HCT116 (cell line): ENCODE measurements at regions not wholly inside any gene's neighbourhood (a gene's known extent, or its start where the extent isn't known, plus 50 kb on each side); places are given as distances from the start of the nearest gene placed in this dataset.

ENCODE experiments used
- ATAC-seq: fragments of 200-7000 bp; cut with Tn5 transposase; 2 replicates; pipeline ENCODE4 v1.9.1; 2020; ENCODE audit warnings: mild to moderate bottlenecking, moderate library complexity
- BruUV-seq: library from RNA; stranded (reverse); fragments of 400-500 nt; replicated peaks from 2 replicates; lab custom pipeline; 2021; lab: Mats Ljungman, UMichigan
- CTCF ChIA-PET: fragments of 300-600 bp; sonication (Branson Sonifier 250); formaldehyde crosslinking; loops from one replicate; lab custom pipeline; 2021; ENCODE audit warnings: antibody characterized with exemption; lab: Charles Lee
- POLR2A ChIA-PET: fragments of 300-600, 350-600 bp; sonication (Branson Sonifier 250); formaldehyde crosslinking; loops from one replicate; lab custom pipeline; 2021; ENCODE audit warnings: antibody characterized with exemption; lab: Charles Lee
- RAD21 ChIA-PET, 2 experiments: fragments of 300-600 bp; sonication (Branson Sonifier 250); formaldehyde crosslinking; loops; one replicate each; lab custom pipeline; 2023; ENCODE audit warnings: low total read pairs in 2 of 2; ENCODE audit not compliant: uncharacterized antibody in 2 of 2, unreplicated experiment in 2 of 2, low non-redundant PET in 1 of 2; lab: Charles Lee
- DNase-seq: peaks from one replicate; pipeline ENCODE4 v3.0.0-alpha.2; 2010; ENCODE audit warnings: low read depth, low spot score
- H2AFZ ChIP-seq: fragments of 200-600 bp; shearing (Covaris generic), sonication (generic); 2 replicates; pipeline ENCODE4 v1.6.1; 2017; ENCODE audit warnings: low read depth, mixed run types, mixed read lengths, antibody characterized with exemption, low read length; ENCODE audit not compliant: poor library complexity, severe bottlenecking
- H3K27ac ChIP-seq: 2 replicates; pipeline ENCODE4 v1.5.1; 2012; ENCODE audit warnings: low read depth, low read length
- H3K27me3 ChIP-seq: fragments of 200-600 bp; sonication (generic); 2 replicates; pipeline ENCODE4 v1.6.1; 2016; ENCODE audit warnings: mixed run types, low read length, mixed read lengths; ENCODE audit not compliant: insufficient read depth
- H3K36me3 ChIP-seq, 2 experiments: fragments of 200-500 bp in 1 of 2; fragments of 200-600 bp in 1 of 2; sonication (Bioruptor generic) in 1 of 2; sonication (generic) in 1 of 2; 2 replicates each; pipeline versions ENCODE4 v1.5.1 to v1.6.1; 2014 to 2016; ENCODE audit warnings: low read length in 2 of 2, inconsistent platforms in 1 of 2, mixed read lengths in 1 of 2, mixed run types in 1 of 2; ENCODE audit not compliant: insufficient read depth in 2 of 2, control insufficient read depth in 1 of 2
- H3K4me1 ChIP-seq, 2 experiments: fragments of 200-600 bp in 1 of 2; sonication (generic) in 1 of 2; 2 replicates each; pipeline versions ENCODE4 v1.5.1 to v1.6.1; 2012 to 2017; ENCODE audit warnings: low read length in 2 of 2, inconsistent platforms in 1 of 2, mild to moderate bottlenecking in 1 of 2, mixed read lengths in 1 of 2, mixed run types in 1 of 2, moderate library complexity in 1 of 2; ENCODE audit not compliant: insufficient read depth in 2 of 2, control insufficient read depth in 1 of 2
- H3K4me2 ChIP-seq: fragments of 200-600 bp; sonication (generic); 2 replicates; pipeline ENCODE4 v1.6.1; 2017; ENCODE audit warnings: mixed run types, low read length, mixed read lengths
- H3K4me3 ChIP-seq, 2 experiments: fragments of 200-600 bp in 1 of 2; sonication (generic) in 1 of 2; replicated peaks in 1 of 2; 2 replicates each; pipeline ENCODE4 v1.5.1; 2011 to 2016; ENCODE audit warnings: low read length in 2 of 2, control low read depth in 1 of 2, low read depth in 1 of 2, mild to moderate bottlenecking in 1 of 2, mixed read lengths in 1 of 2, mixed run types in 1 of 2
- H3K79me2 ChIP-seq: fragments of 200-600 bp; sonication (generic); 2 replicates; pipeline ENCODE4 v1.6.1; 2017; ENCODE audit warnings: mild to moderate bottlenecking, mixed run types, low read length, moderate library complexity, mixed read lengths; ENCODE audit not compliant: insufficient read depth
- H3K9ac ChIP-seq: fragments of 200-600 bp; sonication (generic); 2 replicates; pipeline ENCODE4 v1.6.1; 2016; ENCODE audit warnings: low read length, mixed read lengths
- H3K9me2 ChIP-seq: fragments of 200-600 bp; sonication (generic), shearing (Covaris generic); 2 replicates; pipeline ENCODE4 v1.6.1; 2017; ENCODE audit warnings: mixed run types, mild to moderate bottlenecking, moderate library complexity; ENCODE audit not compliant: insufficient read depth
- H3K9me3 ChIP-seq, 2 experiments: fragments of 200-500 bp in 1 of 2; fragments of 200-600 bp in 1 of 2; sonication (Bioruptor generic) in 1 of 2; sonication (generic) in 1 of 2; 2 replicates each; pipeline ENCODE4 v1.6.1; 2014 to 2017; ENCODE audit warnings: low read length in 2 of 2, mixed read lengths in 2 of 2, inconsistent platforms in 1 of 2, low read depth in 1 of 2, mild to moderate bottlenecking in 1 of 2, mixed run types in 1 of 2, moderate library complexity in 1 of 2; ENCODE audit not compliant: control insufficient read depth in 1 of 2, insufficient read depth in 1 of 2
- H4K20me1 ChIP-seq: fragments of 200-600 bp; sonication (generic), shearing (Covaris generic); 2 replicates; pipeline ENCODE4 v1.6.1; 2017; ENCODE audit warnings: mixed run types, mild to moderate bottlenecking, moderate library complexity; ENCODE audit not compliant: insufficient read depth
- CBX3 ChIP-seq: IDR thresholded peaks from 2 replicates; pipeline ENCODE4 v1.6.1; 2012; ENCODE audit warnings: low read depth
- EGR1 ChIP-seq: IDR thresholded peaks from 2 replicates; pipeline ENCODE4 v1.6.1; 2012; ENCODE audit warnings: low read depth
- ELF1 ChIP-seq: IDR thresholded peaks from 2 replicates; pipeline ENCODE4 v1.6.1; 2012; ENCODE audit warnings: low read depth, borderline replicate concordance
- EZH2 ChIP-seq: fragments of 200-600 bp; sonication (generic); IDR thresholded peaks from 2 replicates; pipeline ENCODE4 v1.6.1; 2017; ENCODE audit warnings: antibody characterized with exemption, mixed run types
- EZH2phosphoT487 ChIP-seq: fragments of 200-600 bp; IDR thresholded peaks from 2 replicates; pipeline ENCODE4 v1.6.1; 2018; ENCODE audit warnings: antibody characterized with exemption, borderline replicate concordance
- JUND ChIP-seq: IDR thresholded peaks from 2 replicates; pipeline ENCODE4 v1.6.1; 2012
- MAX ChIP-seq: IDR thresholded peaks from 2 replicates; pipeline ENCODE4 v1.6.1; 2012
- POLR2A ChIP-seq: IDR thresholded peaks from 2 replicates; pipeline ENCODE4 v1.7.0; 2011; ENCODE audit warnings: borderline replicate concordance; ENCODE audit not compliant: insufficient read depth, insufficient read length; ENCODE audit errors: extremely low read depth
- POLR2AphosphoS5 ChIP-seq: IDR thresholded peaks from 2 replicates; pipeline ENCODE4 v1.6.1; 2011; ENCODE audit warnings: mild to moderate bottlenecking, low read depth, low read length, moderate library complexity
- RAD21 ChIP-seq: IDR thresholded peaks from 2 replicates; pipeline ENCODE4 v1.6.1; 2012; ENCODE audit warnings: low read depth, mild to moderate bottlenecking
- SIN3A ChIP-seq: IDR thresholded peaks from 2 replicates; pipeline ENCODE4 v1.6.1; 2012; ENCODE audit warnings: low read depth
- SP1 ChIP-seq: IDR thresholded peaks from 2 replicates; pipeline ENCODE4 v1.6.1; 2012; ENCODE audit warnings: low read depth
- SRF ChIP-seq: IDR thresholded peaks from 2 replicates; pipeline ENCODE4 v1.6.1; 2012; ENCODE audit warnings: low read depth
- TCF7L2 ChIP-seq: IDR thresholded peaks from 2 replicates; pipeline ENCODE4 v1.7.0; 2011; ENCODE audit warnings: borderline replicate concordance, inconsistent platforms; ENCODE audit not compliant: insufficient read depth, insufficient read length; ENCODE audit errors: extremely low read depth
- YY1 ChIP-seq: IDR thresholded peaks from 2 replicates; pipeline ENCODE4 v1.6.1; 2011; ENCODE audit warnings: low read length, low read depth, moderate library complexity, mild to moderate bottlenecking; ENCODE audit not compliant: insufficient replicate concordance; ENCODE audit errors: extremely low read depth
- ZFX ChIP-seq: fragments of 450-650 bp; IDR thresholded peaks from 2 replicates; pipeline ENCODE4 v1.6.1; 2017
- ZNF274 ChIP-seq: fragments of 200-500 bp; sonication (Bioruptor generic); IDR thresholded peaks from 2 replicates; pipeline ENCODE4 v1.6.1; 2014; ENCODE audit warnings: mild to moderate bottlenecking, low read depth, low read length, inconsistent platforms
- intact Hi-C: fragments of 100-400 bp; cut with micrococcal nuclease; formaldehyde crosslinking; loops from 2 replicates; pipeline ENCODE4 v1.10.0; 2022
- TF ChIP-seq, protein P1 (sequence below): IDR thresholded peaks from 2 replicates; pipeline ENCODE4 v1.6.1; 2011; ENCODE audit warnings: mild to moderate bottlenecking, low read length, moderate library complexity; ENCODE audit not compliant: insufficient replicate concordance; ENCODE audit errors: extremely low read depth
- TF ChIP-seq, protein P2 (sequence below): IDR thresholded peaks from 2 replicates; pipeline ENCODE4 v1.6.1; 2012

GRCh38 chr5:164009621-164010020 is 504.2 kb downstream of the MAT2B start:
- no peak for TF ChIP-seq JUND
- no peak for TF ChIP-seq SRF
- no peak for TF ChIP-seq CBX3
- no peak for TF ChIP-seq EZH2phosphoT487
- no peak for TF ChIP-seq TCF7L2
- no peak for TF ChIP-seq POLR2A
- TF ChIP-seq EZH2, result no peak
- TF ChIP-seq SP1, result no peak
- TF ChIP-seq MAX, result no peak
- no peak for TF ChIP-seq EGR1
- TF ChIP-seq, protein P1, sequence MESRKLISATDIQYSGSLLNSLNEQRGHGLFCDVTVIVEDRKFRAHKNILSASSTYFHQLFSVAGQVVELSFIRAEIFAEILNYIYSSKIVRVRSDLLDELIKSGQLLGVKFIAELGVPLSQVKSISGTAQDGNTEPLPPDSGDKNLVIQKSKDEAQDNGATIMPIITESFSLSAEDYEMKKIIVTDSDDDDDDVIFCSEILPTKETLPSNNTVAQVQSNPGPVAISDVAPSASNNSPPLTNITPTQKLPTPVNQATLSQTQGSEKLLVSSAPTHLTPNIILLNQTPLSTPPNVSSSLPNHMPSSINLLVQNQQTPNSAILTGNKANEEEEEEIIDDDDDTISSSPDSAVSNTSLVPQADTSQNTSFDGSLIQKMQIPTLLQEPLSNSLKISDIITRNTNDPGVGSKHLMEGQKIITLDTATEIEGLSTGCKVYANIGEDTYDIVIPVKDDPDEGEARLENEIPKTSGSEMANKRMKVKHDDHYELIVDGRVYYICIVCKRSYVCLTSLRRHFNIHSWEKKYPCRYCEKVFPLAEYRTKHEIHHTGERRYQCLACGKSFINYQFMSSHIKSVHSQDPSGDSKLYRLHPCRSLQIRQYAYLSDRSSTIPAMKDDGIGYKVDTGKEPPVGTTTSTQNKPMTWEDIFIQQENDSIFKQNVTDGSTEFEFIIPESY, result no peak
- TF ChIP-seq ZFX, result no peak
- TF ChIP-seq ZNF274, result no peak
- TF ChIP-seq YY1, result no peak
- no peak for TF ChIP-seq ELF1
- TF ChIP-seq, protein P2, sequence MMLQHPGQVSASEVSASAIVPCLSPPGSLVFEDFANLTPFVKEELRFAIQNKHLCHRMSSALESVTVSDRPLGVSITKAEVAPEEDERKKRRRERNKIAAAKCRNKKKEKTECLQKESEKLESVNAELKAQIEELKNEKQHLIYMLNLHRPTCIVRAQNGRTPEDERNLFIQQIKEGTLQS, result no peak
- no peak for TF ChIP-seq SIN3A
- no peak for TF ChIP-seq POLR2AphosphoS5
- no peak for TF ChIP-seq RAD21
- Histone ChIP-seq H3K4me3 (no peak overlapping the region), H3K9me3 (no peaks in the 10 kb centered on the region; a peak in 1 of 4 replicates), H3K4me2 (no peak overlapping the region), H4K20me1 (no peaks in the 10 kb centered on the region), H3K27ac (no peak overlapping the region), H3K4me1 (no peaks in the 10 kb centered on the region), H3K27me3 (no peaks in the 10 kb centered on the region), H2AFZ (no peak overlapping the region), H3K9ac (no peak overlapping the region), H3K9me2 (no peaks in the 10 kb centered on the region), H3K36me3 (no peaks in the 10 kb centered on the region), H3K79me2 (no peaks in the 10 kb centered on the region)
- intact Hi-C loops, result loop anchor here (10.0 kb wide), 1 partner anchor 495 kb away; no protein-coding TSS in a partner anchor
- DNase-seq (no peak), ATAC-seq (no peak)
- BruUV-seq, result no TSS peak
- ChIA-PET RAD21 (no interaction called here), POLR2A (no interaction called here), CTCF (no interaction called here)
